Tibial nerve (tissue), 3 donors: ENCODE measurements at regions not wholly inside any gene's neighbourhood (a gene's known extent, or its start where the extent isn't known, plus 50 kb on each side); places are given as distances from the start of the nearest gene placed in this dataset.

ENCODE experiments used
- POLR2A ChIP-seq, 2 donors: fragments of 450-650 bp; IDR thresholded peaks; one replicate each; pipeline ENCODE4 v1.6.1; 2017; ENCODE audit warnings: antibody characterized with exemption in 2 of 2, mild to moderate bottlenecking in 2 of 2, moderate library complexity in 2 of 2
- TF ChIP-seq, protein P1 (sequence below), 5 experiments: fragments of 200-600 bp in 3 of 5; fragments of 450-650 bp in 2 of 5; sonication (generic) in 3 of 5; IDR thresholded peaks; one replicate each; pipeline ENCODE4 v1.5.1; 2016 to 2019; ENCODE audit warnings: antibody characterized with exemption in 5 of 5, mild to moderate bottlenecking in 3 of 5, moderate library complexity in 2 of 5

DNA sequence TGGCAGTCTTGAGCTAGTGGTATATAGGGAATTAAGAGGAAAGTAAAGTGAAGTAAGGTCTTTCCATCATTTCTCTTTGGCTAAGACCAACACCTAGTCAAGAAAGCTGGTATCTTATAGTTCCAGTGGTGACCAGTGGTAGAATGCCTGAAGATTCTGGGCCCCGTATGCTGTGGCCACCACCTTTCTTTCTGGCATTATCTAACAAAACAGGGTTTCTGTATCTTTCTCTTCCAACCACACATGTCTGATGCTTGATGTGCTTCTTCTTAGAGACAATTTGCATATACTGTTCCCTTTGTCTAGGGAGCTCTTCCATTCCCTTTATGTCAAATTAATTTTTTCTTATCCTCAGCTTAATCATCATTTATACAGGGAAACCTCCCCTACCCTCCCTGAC is 109.9 kb upstream of the SSBP2 start:
- TF ChIP-seq, protein P1, sequence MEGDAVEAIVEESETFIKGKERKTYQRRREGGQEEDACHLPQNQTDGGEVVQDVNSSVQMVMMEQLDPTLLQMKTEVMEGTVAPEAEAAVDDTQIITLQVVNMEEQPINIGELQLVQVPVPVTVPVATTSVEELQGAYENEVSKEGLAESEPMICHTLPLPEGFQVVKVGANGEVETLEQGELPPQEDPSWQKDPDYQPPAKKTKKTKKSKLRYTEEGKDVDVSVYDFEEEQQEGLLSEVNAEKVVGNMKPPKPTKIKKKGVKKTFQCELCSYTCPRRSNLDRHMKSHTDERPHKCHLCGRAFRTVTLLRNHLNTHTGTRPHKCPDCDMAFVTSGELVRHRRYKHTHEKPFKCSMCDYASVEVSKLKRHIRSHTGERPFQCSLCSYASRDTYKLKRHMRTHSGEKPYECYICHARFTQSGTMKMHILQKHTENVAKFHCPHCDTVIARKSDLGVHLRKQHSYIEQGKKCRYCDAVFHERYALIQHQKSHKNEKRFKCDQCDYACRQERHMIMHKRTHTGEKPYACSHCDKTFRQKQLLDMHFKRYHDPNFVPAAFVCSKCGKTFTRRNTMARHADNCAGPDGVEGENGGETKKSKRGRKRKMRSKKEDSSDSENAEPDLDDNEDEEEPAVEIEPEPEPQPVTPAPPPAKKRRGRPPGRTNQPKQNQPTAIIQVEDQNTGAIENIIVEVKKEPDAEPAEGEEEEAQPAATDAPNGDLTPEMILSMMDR (IDR thresholded peaks at IDR 0.05), result no peak
- no peak for TF ChIP-seq POLR2A (IDR thresholded peaks at IDR 0.05)
